Right lobe of liver (tissue), 6 donors: ENCODE measurements at regions not wholly inside any gene's neighbourhood (a gene's known extent, or its start where the extent isn't known, plus 50 kb on each side); places are given as distances from the start of the nearest gene placed in this dataset.

ENCODE experiments used
- ATAC-seq, 4 donors: fragments of 200-7000 bp; cut with Tn5 transposase; one replicate each; pipeline ENCODE4 v1.9.1; 2020; ENCODE audit warnings: mild to moderate bottlenecking in 4 of 4, moderate library complexity in 4 of 4
- DNase-seq, 3 donors: peaks; one replicate each; pipeline ENCODE4 v3.0.0-alpha.2; 2020
- H3K27ac ChIP-seq, 3 donors: fragments of 200-600 bp; one replicate each; pipeline ENCODE4 v1.8.0; 2022
- H3K27me3 ChIP-seq, 2 donors: fragments of 200-600 bp; one replicate each; pipeline ENCODE4 v1.8.0; 2022
- H3K36me3 ChIP-seq, 4 donors: fragments of 200-600 bp; sonication (generic) in 1 of 4; one replicate each; pipeline versions ENCODE4 v1.5.1 to v1.8.0; 2017 to 2022; ENCODE audit warnings: control low read depth in 1 of 4
- H3K4me1 ChIP-seq, 4 donors: fragments of 200-600 bp; sonication (generic) in 1 of 4; one replicate each; pipeline versions ENCODE4 v1.5.1 to v1.8.0; 2017 to 2022; ENCODE audit warnings: control low read depth in 1 of 4
- H3K4me3 ChIP-seq, 3 donors: fragments of 200-600 bp; one replicate each; pipeline ENCODE4 v1.8.0; 2022
- H3K9me3 ChIP-seq, 4 donors: fragments of 200-600 bp; sonication (generic) in 1 of 4; one replicate each; pipeline versions ENCODE4 v1.5.1 to v1.8.0; 2017 to 2022; ENCODE audit warnings: control low read depth in 1 of 4
- POLR2A ChIP-seq: fragments of 450-650 bp; IDR thresholded peaks from one replicate; pipeline ENCODE4 v1.6.1; 2017; ENCODE audit warnings: antibody characterized with exemption, mild to moderate bottlenecking
- WGBS: methylation state at CpG from one replicate; pipeline ENCODE4 v1.1.6; 2018; ENCODE audit warnings: low coverage, low lambda C conversion rate; ENCODE audit not compliant: insufficient coverage; ENCODE audit errors: missing lambda C conversion rate; 5-methylcytosine and 5-hydroxymethylcytosine counted together
- intact Hi-C, 2 donors: fragments of 100-400 bp; cut with DNase I; formaldehyde crosslinking; loops; one replicate each; pipeline versions ENCODE4 v1.11.2 to v1.14.1; 2022
- TF ChIP-seq, protein P1 (sequence below), 4 donors: fragments of 200-600 bp in 3 of 4; fragments of 450-650 bp in 1 of 4; IDR thresholded peaks; one replicate each; pipeline versions ENCODE4 v1.5.1 to v1.8.0; 2016 to 2022; ENCODE audit warnings: antibody characterized with exemption in 4 of 4, mild to moderate bottlenecking in 2 of 4
- donor health status: DM: no; HTN: yes; CAD: no.
- donor health status: DM: no; HTN: no; CAD: no.
- donor health status: DM: no; HTN: no; CAD: no.
- donor health status: DM: no; HTN: yes; CAD: no.
- donor health status: DM: no; HTN: yes; CAD: no.

GRCh38 chr1:30183006-30183405, 540.4 kb downstream of the MATN1 start:
- Histone ChIP-seq H3K27me3 (no peaks in the 10 kb centered on the region), H3K4me3 (no peak overlapping the region), H3K4me1 (no peaks in the 10 kb centered on the region), H3K27ac (no peak overlapping the region), H3K36me3 (no peaks in the 10 kb centered on the region), H3K9me3 (no peaks in the 10 kb centered on the region)
- WGBS, result 26% methylated on average over 4 of the region's 4 CpGs
- no peak for ATAC-seq
- TF ChIP-seq, protein P1, sequence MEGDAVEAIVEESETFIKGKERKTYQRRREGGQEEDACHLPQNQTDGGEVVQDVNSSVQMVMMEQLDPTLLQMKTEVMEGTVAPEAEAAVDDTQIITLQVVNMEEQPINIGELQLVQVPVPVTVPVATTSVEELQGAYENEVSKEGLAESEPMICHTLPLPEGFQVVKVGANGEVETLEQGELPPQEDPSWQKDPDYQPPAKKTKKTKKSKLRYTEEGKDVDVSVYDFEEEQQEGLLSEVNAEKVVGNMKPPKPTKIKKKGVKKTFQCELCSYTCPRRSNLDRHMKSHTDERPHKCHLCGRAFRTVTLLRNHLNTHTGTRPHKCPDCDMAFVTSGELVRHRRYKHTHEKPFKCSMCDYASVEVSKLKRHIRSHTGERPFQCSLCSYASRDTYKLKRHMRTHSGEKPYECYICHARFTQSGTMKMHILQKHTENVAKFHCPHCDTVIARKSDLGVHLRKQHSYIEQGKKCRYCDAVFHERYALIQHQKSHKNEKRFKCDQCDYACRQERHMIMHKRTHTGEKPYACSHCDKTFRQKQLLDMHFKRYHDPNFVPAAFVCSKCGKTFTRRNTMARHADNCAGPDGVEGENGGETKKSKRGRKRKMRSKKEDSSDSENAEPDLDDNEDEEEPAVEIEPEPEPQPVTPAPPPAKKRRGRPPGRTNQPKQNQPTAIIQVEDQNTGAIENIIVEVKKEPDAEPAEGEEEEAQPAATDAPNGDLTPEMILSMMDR (IDR thresholded peaks at IDR 0.05), result no peak
- no peak for TF ChIP-seq POLR2A
- intact Hi-C loops, result no loop called here
- DNase-seq, result no peak

GRCh38 chr1:30179942-30180543, 543.3 kb downstream of the MATN1 start:
- Histone ChIP-seq H3K4me1 (no peaks in the 10 kb centered on the region), H3K36me3 (no peaks in the 10 kb centered on the region), H3K4me3 (no peak overlapping the region), H3K27me3 (peaks cover 0 to 5% of the 10 kb centered on the region in 2 donors), H3K9me3 (no peaks in the 10 kb centered on the region), H3K27ac (no peak overlapping the region)
- TF ChIP-seq POLR2A, result no peak
- TF ChIP-seq, protein P1 (IDR thresholded peaks at IDR 0.05), result no peak
- intact Hi-C loops, result no loop called here
- 46% methylated on average over 8 of the region's 10 CpGs for WGBS
- DNase-seq (no peak), ATAC-seq (no peak)

DNA sequence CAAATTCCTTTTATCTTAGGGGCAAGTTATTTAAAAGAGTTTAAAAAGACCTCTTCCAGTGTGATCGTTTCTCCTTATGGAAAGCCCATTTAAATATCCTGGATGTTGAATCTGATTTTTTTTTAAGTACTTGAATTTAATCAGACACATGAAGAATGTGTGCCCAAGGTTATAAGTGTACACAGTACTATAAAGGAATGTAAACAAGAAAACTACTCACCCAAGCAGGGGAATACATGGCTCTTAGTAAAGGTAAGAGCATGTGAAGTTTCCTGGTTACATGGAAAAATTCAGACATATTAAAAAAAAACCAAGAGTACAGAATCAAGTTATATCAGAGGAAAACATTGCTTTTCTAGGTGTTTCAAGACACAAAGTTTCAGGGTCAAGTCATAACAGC, 546.9 kb downstream of the MATN1 start:
- TF ChIP-seq POLR2A, result no peak
- TF ChIP-seq, protein P1 (IDR thresholded peaks at IDR 0.05), result no peak
- ATAC-seq (no peak), DNase-seq (no peak)
- H3K9me3 ChIP-seq, result no peaks in the 10 kb centered on the region
- WGBS, result 28% methylated on average over 1 of the region's 1 CpG
- no peak overlapping the region for H3K27ac ChIP-seq
- no peak overlapping the region for H3K4me3 ChIP-seq
- no peaks in the 10 kb centered on the region for H3K4me1 ChIP-seq
- H3K36me3 ChIP-seq, result no peaks in the 10 kb centered on the region
- intact Hi-C loops, result no loop called here
- peaks cover 0 to 5% of the 10 kb centered on the region in 2 donors for H3K27me3 ChIP-seq

- H3K4me3 ChIP-seq, result no peak overlapping the region
- intact Hi-C loops, result no loop called here
- no peak for TF ChIP-seq POLR2A
- TF ChIP-seq, protein P1 (IDR thresholded peaks at IDR 0.05), result no peak
- no peaks in the 10 kb centered on the region for H3K36me3 ChIP-seq
- H3K4me1 ChIP-seq, result no peaks in the 10 kb centered on the region
- 38% methylated on average over 2 of the region's 2 CpGs for WGBS
- peaks cover 0 to 5% of the 10 kb centered on the region in 2 donors for H3K27me3 ChIP-seq
- ATAC-seq, result no peak
- no peak for DNase-seq
- no peak overlapping the region for H3K27ac ChIP-seq
- H3K9me3 ChIP-seq, result no peaks in the 10 kb centered on the region
These were observed 548.9 kb downstream of the MATN1 start for GRCh38 chr1:30174499-30174898.

DNA sequence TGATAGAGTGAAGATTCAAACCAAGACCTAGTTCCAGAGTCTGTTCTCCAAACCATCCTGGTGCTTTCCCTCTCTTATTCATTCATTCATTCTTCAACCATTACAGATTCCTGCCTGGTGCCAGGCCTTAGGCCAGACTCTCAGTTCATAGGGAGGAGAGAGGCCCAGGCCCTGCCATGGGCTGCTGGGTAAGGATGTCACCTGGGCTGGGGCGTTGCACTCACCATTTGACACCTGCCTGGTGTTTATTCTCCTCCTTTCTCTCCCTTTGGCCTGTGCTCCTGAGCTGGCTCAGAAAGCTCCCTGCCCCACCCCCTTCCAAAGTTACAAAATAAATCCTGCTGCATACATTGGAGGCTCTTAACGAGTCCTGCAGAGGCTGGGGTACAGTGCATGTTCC, 549.8 kb downstream of the MATN1 start:
- TF ChIP-seq POLR2A, result no peak
- TF ChIP-seq, protein P1 (IDR thresholded peaks at IDR 0.05), result no peak
- no peak for DNase-seq
- WGBS, result 0% methylated on average over 1 of the region's 2 CpGs
- Histone ChIP-seq H3K27ac (no peak overlapping the region), H3K36me3 (no peaks in the 10 kb centered on the region), H3K9me3 (no peaks in the 10 kb centered on the region), H3K4me3 (no peak overlapping the region), H3K4me1 (no peaks in the 10 kb centered on the region), H3K27me3 (peaks cover 0 to 5% of the 10 kb centered on the region in 2 donors)
- ATAC-seq, result no peak
- intact Hi-C loops, result no loop called here
